Fibroblast of mammary gland (primary cell): ENCODE measurements at regions not wholly inside any gene's neighbourhood (a gene's known extent, or its start where the extent isn't known, plus 50 kb on each side); places are given as distances from the start of the nearest gene placed in this dataset.

ENCODE experiments used
- DNase-seq: peaks from one replicate; pipeline ENCODE4 v3.0.0-alpha.2; 2010; ENCODE audit warnings: low read depth
- H3K4me3 ChIP-seq: 2 replicates; pipeline ENCODE4 v1.5.1; 2011; ENCODE audit warnings: low read depth, mild to moderate bottlenecking, low read length, moderate library complexity; ENCODE audit not compliant: control insufficient read depth
- CTCF ChIP-seq: conservative IDR thresholded peaks from 2 replicates; pipeline ENCODE4 v1.5.1; 2011; ENCODE audit warnings: low read depth, low read length, inconsistent platforms; ENCODE audit not compliant: control insufficient read depth, insufficient read depth

- no peak for TF ChIP-seq CTCF
- DNase-seq = no peak
- no peak overlapping the region for H3K4me3 ChIP-seq
Observed at GRCh38 chr21:27293239-27293638, 326.4 kb upstream of the ADAMTS5 start.

GRCh38 chr21:27292783-27293182 lies 325.9 kb upstream of the ADAMTS5 start:
- TF ChIP-seq CTCF = no peak
- no peak overlapping the region for H3K4me3 ChIP-seq
- no peak for DNase-seq

- no peak overlapping the region for H3K4me3 ChIP-seq
- TF ChIP-seq CTCF = no peak
- no peak for DNase-seq
Observed at GRCh38 chr21:27292229-27292628, 325.3 kb upstream of the ADAMTS5 start.

- H3K4me3 ChIP-seq = no peak overlapping the region
- no peak for DNase-seq
- no peak for TF ChIP-seq CTCF
Observed at GRCh38 chr21:27291006-27291405, 324.1 kb upstream of the ADAMTS5 start.

- H3K4me3 ChIP-seq = no peak overlapping the region
- TF ChIP-seq CTCF = no peak
- no peak for DNase-seq
Observed at GRCh38 chr21:27290028-27290427, 323.1 kb upstream of the ADAMTS5 start.

GRCh38 chr21:27286760-27287159 lies 319.9 kb upstream of the ADAMTS5 start:
- DNase-seq = no peak
- no peak for TF ChIP-seq CTCF
- H3K4me3 ChIP-seq = no peak overlapping the region

GRCh38 chr21:27277110-27277509 lies 310.2 kb upstream of the ADAMTS5 start:
- no peak for DNase-seq
- H3K4me3 ChIP-seq = no peak overlapping the region
- no peak for TF ChIP-seq CTCF
